AG10803 (cell line): ENCODE measurements at regions not wholly inside any gene's neighbourhood (a gene's known extent, or its start where the extent isn't known, plus 50 kb on each side); places are given as distances from the start of the nearest gene placed in this dataset.
A peak's percentile ranks its signal among the peaks of the same experiment; 100 is the strongest.

Experiments
- DNase-seq: peaks from one replicate; pipeline ENCODE4 v3.0.0; 2010; ENCODE audit warnings: low read depth
- H3K4me3 ChIP-seq: 2 replicates; pipeline ENCODE4 v1.5.1; 2011; ENCODE audit warnings: mild to moderate bottlenecking, low read length, control low read depth
- TF ChIP-seq, protein P1 (sequence below): conservative IDR thresholded peaks from 2 replicates; pipeline ENCODE4 v1.5.1; 2011; ENCODE audit warnings: mild to moderate bottlenecking, low read length, control low read depth, inconsistent platforms

DNA sequence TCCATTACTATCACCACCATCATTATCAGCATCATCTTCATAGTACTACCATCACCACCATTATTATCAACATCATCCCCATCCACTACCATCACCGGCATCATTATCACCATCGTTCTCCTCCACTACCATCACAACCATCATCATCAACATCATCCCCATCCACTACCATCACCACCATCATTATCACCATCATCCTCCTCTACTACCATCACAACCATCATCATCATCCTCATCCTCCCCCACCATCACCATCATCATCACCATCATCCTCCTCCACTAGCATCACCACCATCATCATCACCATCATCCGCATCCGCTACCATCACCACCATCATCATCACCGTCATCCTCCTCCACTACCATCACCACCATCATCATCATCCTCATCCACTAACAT, 639.8 kb upstream of the RBFOX1 start:
- DNase-seq, result no peak
- no peak overlapping the region for H3K4me3 ChIP-seq
- TF ChIP-seq, protein P1, sequence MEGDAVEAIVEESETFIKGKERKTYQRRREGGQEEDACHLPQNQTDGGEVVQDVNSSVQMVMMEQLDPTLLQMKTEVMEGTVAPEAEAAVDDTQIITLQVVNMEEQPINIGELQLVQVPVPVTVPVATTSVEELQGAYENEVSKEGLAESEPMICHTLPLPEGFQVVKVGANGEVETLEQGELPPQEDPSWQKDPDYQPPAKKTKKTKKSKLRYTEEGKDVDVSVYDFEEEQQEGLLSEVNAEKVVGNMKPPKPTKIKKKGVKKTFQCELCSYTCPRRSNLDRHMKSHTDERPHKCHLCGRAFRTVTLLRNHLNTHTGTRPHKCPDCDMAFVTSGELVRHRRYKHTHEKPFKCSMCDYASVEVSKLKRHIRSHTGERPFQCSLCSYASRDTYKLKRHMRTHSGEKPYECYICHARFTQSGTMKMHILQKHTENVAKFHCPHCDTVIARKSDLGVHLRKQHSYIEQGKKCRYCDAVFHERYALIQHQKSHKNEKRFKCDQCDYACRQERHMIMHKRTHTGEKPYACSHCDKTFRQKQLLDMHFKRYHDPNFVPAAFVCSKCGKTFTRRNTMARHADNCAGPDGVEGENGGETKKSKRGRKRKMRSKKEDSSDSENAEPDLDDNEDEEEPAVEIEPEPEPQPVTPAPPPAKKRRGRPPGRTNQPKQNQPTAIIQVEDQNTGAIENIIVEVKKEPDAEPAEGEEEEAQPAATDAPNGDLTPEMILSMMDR, result no peak

DNA sequence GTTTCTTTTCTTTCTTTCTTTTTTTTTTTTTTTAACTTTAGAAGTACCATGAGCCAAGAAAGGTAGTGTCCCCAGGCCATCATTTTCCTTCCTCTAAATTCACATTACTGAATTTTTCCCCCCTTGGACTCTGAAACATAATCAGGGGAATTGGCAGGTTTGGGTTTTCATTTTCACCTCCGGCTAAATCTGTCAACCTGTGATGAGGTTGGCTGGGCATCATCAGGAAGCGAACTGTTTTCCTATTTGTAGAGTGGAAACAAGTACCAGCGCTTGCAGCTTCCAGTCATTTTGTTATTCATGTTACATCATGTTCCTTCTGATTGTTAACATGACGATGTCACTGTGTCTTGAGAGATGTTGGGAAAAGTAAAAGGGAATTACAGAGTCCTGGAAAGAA, 641.9 kb upstream of the RBFOX1 start:
- H3K4me3 ChIP-seq, result no peak overlapping the region
- TF ChIP-seq, protein P1, result no peak
- DNase-seq, result no peak

DNA sequence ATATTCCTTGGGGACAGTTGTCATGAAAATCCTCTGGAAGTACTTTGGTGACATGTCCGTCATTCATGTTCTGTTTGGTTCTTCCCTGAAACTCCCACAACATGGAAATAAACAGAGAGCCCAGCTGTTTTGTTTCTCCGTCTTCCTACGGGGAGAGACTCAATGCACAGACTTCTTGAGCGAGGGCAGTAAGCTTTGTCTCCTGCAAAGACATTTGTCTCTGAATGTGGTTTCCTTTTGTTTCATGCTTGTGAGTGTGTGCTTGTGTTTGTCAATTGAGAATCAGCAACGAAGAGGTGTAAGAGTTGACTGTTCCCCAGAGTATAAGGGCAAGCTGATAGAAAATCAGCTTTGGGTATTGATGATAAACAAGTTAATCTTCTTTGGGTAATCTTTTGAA, 643.0 kb upstream of the RBFOX1 start:
- no peak for DNase-seq
- TF ChIP-seq, protein P1, result no peak
- H3K4me3 ChIP-seq, result no peak overlapping the region

DNA sequence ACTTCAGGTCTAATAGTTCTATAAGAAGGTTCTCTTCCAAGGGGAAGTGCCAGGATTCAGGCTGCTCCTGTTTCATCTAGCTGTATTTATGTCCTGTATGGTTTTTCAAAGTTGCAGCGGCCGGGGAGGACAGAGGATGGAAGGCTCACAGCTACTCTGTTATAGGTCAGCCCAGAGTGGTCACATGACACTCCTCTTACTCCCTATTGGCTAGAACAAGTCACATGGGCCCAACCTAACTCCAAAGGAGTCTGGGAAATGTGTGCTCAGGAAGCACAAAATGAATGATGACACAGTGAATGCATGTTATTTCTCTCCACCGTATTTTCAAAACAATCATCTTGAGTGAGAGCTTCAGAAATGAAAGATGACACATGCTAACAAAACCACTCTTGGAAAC, 645.1 kb upstream of the RBFOX1 start:
- no peak for DNase-seq
- H3K4me3 ChIP-seq, result no peak overlapping the region
- TF ChIP-seq, protein P1, result no peak

DNA sequence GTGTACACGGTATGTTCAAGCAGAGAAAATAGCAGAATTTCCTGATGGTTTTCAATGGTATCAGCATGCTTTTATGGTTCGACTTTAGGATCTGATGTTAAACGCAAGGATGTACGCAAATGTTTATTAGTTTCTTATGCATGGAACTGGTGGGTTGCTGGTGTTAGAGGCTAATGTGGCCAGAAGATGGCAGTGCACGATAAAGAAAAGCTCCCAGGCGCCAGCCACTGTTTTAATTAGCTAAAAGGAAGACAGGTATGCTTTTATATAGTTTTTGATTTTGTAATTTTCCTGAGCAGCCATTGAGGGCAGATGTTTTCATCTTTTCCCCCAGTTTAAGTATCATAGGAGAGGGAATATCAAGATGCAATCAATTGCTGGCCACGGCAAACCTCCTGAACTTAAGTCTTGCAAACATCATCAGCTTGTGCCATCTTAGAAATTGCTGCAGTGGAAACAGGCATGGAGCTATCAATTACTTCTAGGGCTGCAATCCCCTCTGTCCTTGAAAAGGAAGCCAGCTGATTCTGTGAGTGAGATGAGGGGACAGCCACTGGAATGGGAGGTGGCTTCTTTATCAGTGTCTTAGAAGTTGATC, 648.5 kb upstream of the RBFOX1 start:
- DNase-seq, result no peak
- no peak overlapping the region for H3K4me3 ChIP-seq
- TF ChIP-seq, protein P1, result no peak

DNA sequence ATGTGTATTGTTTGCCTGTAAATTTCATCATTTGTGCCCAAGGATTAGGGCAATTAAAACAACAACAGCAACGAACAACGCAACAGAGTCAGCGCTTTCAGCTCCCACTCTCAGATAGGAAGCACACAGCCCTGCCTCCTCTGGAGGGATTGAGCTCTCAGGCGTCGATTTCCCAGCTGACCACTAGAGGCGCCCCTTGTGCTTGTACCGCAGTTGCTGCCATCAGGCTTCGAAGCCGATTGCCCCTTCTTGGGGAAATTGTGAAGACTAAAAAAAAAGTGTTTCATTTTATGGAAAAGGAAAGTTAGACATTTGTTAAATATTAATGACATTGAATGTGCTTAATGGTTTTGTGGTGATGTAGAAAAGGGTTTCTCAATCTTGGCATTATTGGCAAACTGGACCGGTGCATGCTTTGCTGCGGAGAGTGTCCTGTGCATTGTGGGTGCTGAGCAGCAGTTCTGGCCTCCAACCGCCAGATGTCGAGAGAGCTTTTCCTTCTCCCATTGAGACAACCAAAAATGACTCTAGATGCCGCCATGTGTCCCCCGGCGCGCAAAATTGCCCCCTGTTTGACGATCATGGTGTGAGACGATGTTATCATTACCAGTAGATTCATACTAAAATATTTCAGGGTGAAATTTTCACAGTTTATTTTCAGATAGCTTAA, 650.4 kb upstream of the RBFOX1 start:
- DNase-seq, result no peak
- TF ChIP-seq, protein P1, result peak; percentile 18; the same call in 1 of the 2 replicates
- no peak overlapping the region for H3K4me3 ChIP-seq

DNA sequence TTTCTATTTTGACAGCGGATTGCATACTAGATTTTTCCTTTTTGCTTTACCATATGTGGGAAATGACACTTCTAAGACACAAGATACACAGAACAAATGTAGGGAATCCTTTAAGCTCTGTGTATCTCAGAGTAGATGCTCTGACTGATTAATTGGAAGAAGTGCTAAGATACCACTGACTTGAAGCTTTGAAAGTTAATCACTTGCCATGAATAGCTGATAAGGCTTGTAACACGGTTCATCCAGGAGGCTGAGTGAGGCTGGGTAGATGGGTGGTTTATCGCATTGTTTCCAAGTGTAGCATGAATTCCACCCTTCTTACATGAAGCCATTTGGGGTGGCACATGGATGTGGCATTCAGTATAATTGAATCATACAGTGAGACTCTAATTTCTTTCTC, 654.1 kb upstream of the RBFOX1 start:
- TF ChIP-seq, protein P1, result no peak
- no peak for DNase-seq

More for the DNA sequence above, 654.1 kb upstream of the RBFOX1 start:
- no peak overlapping the region for H3K4me3 ChIP-seq
